K562 (cell line): ENCODE measurements at regions not wholly inside any gene's neighbourhood (a gene's known extent, or its start where the extent isn't known, plus 50 kb on each side); places are given as distances from the start of the nearest gene placed in this dataset.

Experiments
- ATAC-seq: fragments of 200-7000 bp; cut with Tn5 transposase; 3 replicates; pipeline ENCODE4 v1.9.1; 2020; ENCODE audit warnings: moderate library complexity
- BruUV-seq: library from RNA; stranded (reverse); fragments of 400-500 nt; replicated peaks from 2 replicates; lab custom pipeline; 2021; lab: Mats Ljungman, UMichigan
- CTCF ChIA-PET: fragments of 300-600 bp; formaldehyde crosslinking; extraction: SDS; loops from one replicate; lab custom pipeline; 2021; ENCODE audit warnings: low intra/inter-chr PET ratio; lab: Yijun Ruan, JAX
- POLR2A ChIA-PET: fragments of 300-600, 350-650 bp; sonication (Branson Sonifier 250); formaldehyde crosslinking; extraction: SDS; loops from one replicate; lab custom pipeline; 2021; ENCODE audit warnings: antibody characterized with exemption, inconsistent platforms; lab: Yijun Ruan, JAX
- DNase-seq, 4 experiments: peaks; one replicate each; pipeline versions ENCODE4 v3.0.0 to v3.0.0-alpha.2; 2011 to 2018; ENCODE audit warnings: low spot score in 3 of 4, mixed read lengths in 3 of 4; ENCODE audit errors: extremely low read depth in 1 of 4
- FAIRE-seq: peaks from 2 replicates; lab custom pipeline; 2011; peaks lifted over from hg19 to GRCh38; lab: Jason Lieb, UNC
- H2AFZ ChIP-seq: 2 replicates; pipeline ENCODE4 v1.6.0; 2011; ENCODE audit warnings: low read depth, low read length, control low read depth, inconsistent platforms
- H3K27ac ChIP-seq: fragments of 200-600 bp; 3 replicates; pipeline ENCODE4 v1.8.0; 2011; ENCODE audit warnings: low read depth, mild to moderate bottlenecking, control low read depth, inconsistent platforms, low read length, moderate library complexity, mixed read lengths; ENCODE audit errors: extremely low read depth
- H3K27me3 ChIP-seq, 2 experiments: fragments of 300-600 bp in 1 of 2; 2 replicates in 1 of 2; 3 replicates in 1 of 2; pipeline versions ENCODE4 v1.6.0 to v1.8.0; 2011; ENCODE audit warnings: inconsistent platforms in 2 of 2, low read length in 2 of 2, mild to moderate bottlenecking in 1 of 2, mixed read lengths in 1 of 2, moderate library complexity in 1 of 2; ENCODE audit not compliant: control insufficient read depth in 2 of 2, insufficient read depth in 2 of 2
- H3K36me3 ChIP-seq: fragments of 300-600 bp; 3 replicates; pipeline ENCODE4 v1.8.0; 2011; ENCODE audit warnings: mild to moderate bottlenecking, low read length, inconsistent platforms; ENCODE audit not compliant: control insufficient read depth, insufficient read depth
- H3K4me1 ChIP-seq, 2 experiments: fragments of 200-600 bp in 1 of 2; replicated peaks in 1 of 2; 2 replicates in 1 of 2; 3 replicates in 1 of 2; pipeline versions ENCODE4 v1.5.1 to v1.8.0; 2011; ENCODE audit warnings: inconsistent platforms in 2 of 2, low read length in 2 of 2, mild to moderate bottlenecking in 1 of 2, mixed read lengths in 1 of 2, moderate library complexity in 1 of 2; ENCODE audit not compliant: control insufficient read depth in 2 of 2, insufficient read depth in 2 of 2
- H3K4me2 ChIP-seq: 2 replicates; pipeline ENCODE4 v1.6.1; 2011; ENCODE audit warnings: low read length, control low read depth, inconsistent platforms, mixed read lengths; ENCODE audit not compliant: insufficient read depth
- H3K4me3 ChIP-seq: fragments of 200-600 bp; sonication (generic), shearing (Covaris generic); 2 replicates; pipeline ENCODE4 v1.5.1; 2016; ENCODE audit warnings: control low read depth, inconsistent platforms
- H3K79me2 ChIP-seq: fragments of 200-600 bp; 3 replicates; pipeline ENCODE4 v1.8.0; 2011; ENCODE audit warnings: low read length, inconsistent platforms; ENCODE audit not compliant: control insufficient read depth, insufficient read depth
- H3K9ac ChIP-seq, 2 experiments: 2 replicates each; pipeline versions ENCODE4 v1.6.0 to v1.6.1; 2011; ENCODE audit warnings: low read depth in 2 of 2, low read length in 2 of 2, control low read depth in 1 of 2, inconsistent platforms in 1 of 2, mild to moderate bottlenecking in 1 of 2, mixed read lengths in 1 of 2; ENCODE audit not compliant: insufficient read depth in 1 of 2
- H3K9me1 ChIP-seq: one replicate; pipeline ENCODE4 v1.6.0; 2011; ENCODE audit warnings: inconsistent platforms, mild to moderate bottlenecking, low read length, moderate library complexity; ENCODE audit not compliant: control insufficient read depth, insufficient read depth
- H3K9me3 ChIP-seq: replicated peaks from 2 replicates; pipeline ENCODE4 v1.5.1; 2011; ENCODE audit warnings: low read depth, low read length, inconsistent platforms; ENCODE audit not compliant: control insufficient read depth, insufficient read depth
- H4K20me1 ChIP-seq: replicated peaks from 2 replicates; pipeline ENCODE4 v1.6.1; 2011; ENCODE audit warnings: low read length, inconsistent platforms, mixed read lengths; ENCODE audit not compliant: control insufficient read depth, insufficient read depth
- DACH1 ChIP-seq: fragments of 450-650 bp; IDR thresholded peaks from 2 replicates; pipeline ENCODE4 v1.6.1; 2018; ENCODE audit not compliant: partially characterized antibody
- WGBS: fragments of 100-300 bp; shearing (Covaris generic); methylation state at CpG from one replicate; pipeline ENCODE4 v1.1.6; 2016; ENCODE audit warnings: low coverage, mixed read lengths; ENCODE audit not compliant: insufficient coverage; ENCODE audit errors: missing lambda C conversion rate; 5-methylcytosine and 5-hydroxymethylcytosine counted together
- in situ Hi-C: fragments of 300-500 bp; cut with MboI; formaldehyde crosslinking; loops from 4 replicates; pipeline ENCODE4 v1.15.0; 2018; ENCODE audit warnings: inconsistent platforms, mixed read lengths
- intact Hi-C: fragments of 100-400 bp; cut with micrococcal nuclease; formaldehyde crosslinking; loops from 2 replicates; pipeline ENCODE4 v1.14.2; 2022
- TF ChIP-seq, protein P1 (sequence below): fragments of 450-650 bp; formaldehyde crosslinking; IDR thresholded peaks from 2 replicates; pipeline ENCODE4 v1.4.0; 2020; ENCODE audit warnings: mild to moderate bottlenecking, moderate library complexity

DNA sequence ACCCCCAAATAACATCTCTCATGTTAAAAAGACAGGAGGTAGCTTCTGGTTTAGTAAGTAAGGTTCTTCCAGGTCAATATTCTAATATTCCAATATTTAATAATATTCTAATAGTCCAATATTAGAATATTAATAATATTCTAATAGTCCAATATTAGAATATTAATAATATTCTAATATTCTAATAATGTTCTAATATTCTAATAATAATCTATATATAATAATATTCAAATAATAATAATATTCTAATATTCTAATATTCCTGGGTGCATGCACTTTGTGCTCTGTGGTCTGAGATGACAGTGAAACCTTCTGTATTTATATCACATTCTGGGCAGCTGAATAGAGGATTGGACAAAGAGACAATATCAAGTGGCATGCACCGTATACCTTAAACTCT, 96.1 kb downstream of the PCDH10 start:
- DNase-seq (no peak), FAIRE-seq (no peak), ATAC-seq (no peak)
- intact Hi-C loops (no loop called here), in situ Hi-C loops (no loop called here)
- H4K20me1 ChIP-seq = no peaks in the 10 kb centered on the region
- no peaks in the 10 kb centered on the region for H3K9me1 ChIP-seq
- no peak overlapping the region for H3K4me3 ChIP-seq
- no peaks in the 10 kb centered on the region for H3K27me3 ChIP-seq
- H2AFZ ChIP-seq = no peak overlapping the region
- no peaks in the 10 kb centered on the region for H3K4me1 ChIP-seq
- no peak overlapping the region for H3K4me2 ChIP-seq
- no peaks in the 10 kb centered on the region for H3K79me2 ChIP-seq
- WGBS = 29% methylated on average over 1 of the region's 1 CpG
- TF ChIP-seq, protein P1, sequence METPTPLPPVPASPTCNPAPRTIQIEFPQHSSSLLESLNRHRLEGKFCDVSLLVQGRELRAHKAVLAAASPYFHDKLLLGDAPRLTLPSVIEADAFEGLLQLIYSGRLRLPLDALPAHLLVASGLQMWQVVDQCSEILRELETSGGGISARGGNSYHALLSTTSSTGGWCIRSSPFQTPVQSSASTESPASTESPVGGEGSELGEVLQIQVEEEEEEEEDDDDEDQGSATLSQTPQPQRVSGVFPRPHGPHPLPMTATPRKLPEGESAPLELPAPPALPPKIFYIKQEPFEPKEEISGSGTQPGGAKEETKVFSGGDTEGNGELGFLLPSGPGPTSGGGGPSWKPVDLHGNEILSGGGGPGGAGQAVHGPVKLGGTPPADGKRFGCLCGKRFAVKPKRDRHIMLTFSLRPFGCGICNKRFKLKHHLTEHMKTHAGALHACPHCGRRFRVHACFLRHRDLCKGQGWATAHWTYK (CRISPR knock-in tag) = no peak
- peak; percentile 71 for TF ChIP-seq DACH1
- H3K9me3 ChIP-seq = no peaks in the 10 kb centered on the region
- ChIA-PET POLR2A (no interaction called here), CTCF (no interaction called here)
- no TSS peak for BruUV-seq
- no peak overlapping the region for H3K9ac ChIP-seq
- no peak overlapping the region for H3K27ac ChIP-seq
- H3K36me3 ChIP-seq = no peaks in the 10 kb centered on the region
